ENCODE measurements at regions not wholly inside any gene's neighbourhood (a gene's known extent, or its start where the extent isn't known, plus 50 kb on each side); places are given as distances from the start of the nearest gene placed in this dataset.
"Not testable (repeated sequence)": the region's sequence is repeated elsewhere in the genome, so short reads cannot be mapped to it uniquely, and the experiment has no call there.

- TF ChIP-seq, protein P1, sequence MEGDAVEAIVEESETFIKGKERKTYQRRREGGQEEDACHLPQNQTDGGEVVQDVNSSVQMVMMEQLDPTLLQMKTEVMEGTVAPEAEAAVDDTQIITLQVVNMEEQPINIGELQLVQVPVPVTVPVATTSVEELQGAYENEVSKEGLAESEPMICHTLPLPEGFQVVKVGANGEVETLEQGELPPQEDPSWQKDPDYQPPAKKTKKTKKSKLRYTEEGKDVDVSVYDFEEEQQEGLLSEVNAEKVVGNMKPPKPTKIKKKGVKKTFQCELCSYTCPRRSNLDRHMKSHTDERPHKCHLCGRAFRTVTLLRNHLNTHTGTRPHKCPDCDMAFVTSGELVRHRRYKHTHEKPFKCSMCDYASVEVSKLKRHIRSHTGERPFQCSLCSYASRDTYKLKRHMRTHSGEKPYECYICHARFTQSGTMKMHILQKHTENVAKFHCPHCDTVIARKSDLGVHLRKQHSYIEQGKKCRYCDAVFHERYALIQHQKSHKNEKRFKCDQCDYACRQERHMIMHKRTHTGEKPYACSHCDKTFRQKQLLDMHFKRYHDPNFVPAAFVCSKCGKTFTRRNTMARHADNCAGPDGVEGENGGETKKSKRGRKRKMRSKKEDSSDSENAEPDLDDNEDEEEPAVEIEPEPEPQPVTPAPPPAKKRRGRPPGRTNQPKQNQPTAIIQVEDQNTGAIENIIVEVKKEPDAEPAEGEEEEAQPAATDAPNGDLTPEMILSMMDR (conservative IDR thresholded peaks at IDR 0.05; ENCODE audit: control insufficient read depth, insufficient read depth, low read depth, low read length), result no peak
- DNase-seq (ENCODE audit: low read depth), result no peak
Measured at GRCh38 chr18:46236156-46236555, 132.0 kb downstream of the HAUS1 start.

GRCh38 chr18:46237891-46238290 lies 133.7 kb downstream of the HAUS1 start:
- TF ChIP-seq, protein P1 (conservative IDR thresholded peaks at IDR 0.05; ENCODE audit: control insufficient read depth, insufficient read depth, low read depth, low read length), result no peak
- no peak overlapping the region for H3K4me3 ChIP-seq (ENCODE audit: control insufficient read depth, low read depth, low read length)
- no peak for DNase-seq (ENCODE audit: low read depth)

More at GRCh38 chr18:46236156-46236555, 132.0 kb downstream of the HAUS1 start:
- H3K4me3 ChIP-seq (ENCODE audit: control insufficient read depth, low read depth, low read length), result no peak overlapping the region

- TF ChIP-seq, protein P1 (conservative IDR thresholded peaks at IDR 0.05; ENCODE audit: control insufficient read depth, insufficient read depth, low read depth, low read length), result no peak
- DNase-seq (ENCODE audit: low read depth), result no peak
- H3K4me3 ChIP-seq (ENCODE audit: control insufficient read depth, low read depth, low read length), result no peak overlapping the region
Measured at GRCh38 chr18:46239549-46239948, 135.4 kb downstream of the HAUS1 start.

DNA sequence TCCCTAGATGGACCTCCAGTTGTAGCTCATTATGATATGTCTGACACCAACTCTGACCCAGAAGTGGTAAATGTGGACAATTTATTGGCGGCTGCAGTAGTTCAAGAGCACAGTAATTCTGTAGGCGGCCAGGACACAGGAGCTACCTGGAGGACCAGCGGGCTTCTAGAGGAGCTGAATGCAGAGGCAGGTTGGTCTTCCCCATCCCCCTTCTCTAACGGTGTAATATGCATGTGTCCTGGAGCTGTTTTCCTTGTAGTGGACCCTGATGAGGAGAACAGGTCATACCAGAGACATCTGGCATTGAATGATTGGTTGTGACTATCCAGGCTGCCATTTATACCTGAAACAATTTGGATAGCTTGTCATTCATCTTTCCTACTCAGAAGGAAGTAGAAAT lies 135.8 kb downstream of the HAUS1 start:
- no peak overlapping the region for H3K4me3 ChIP-seq (ENCODE audit: control insufficient read depth, low read depth, low read length)
- TF ChIP-seq, protein P1 (conservative IDR thresholded peaks at IDR 0.05; ENCODE audit: control insufficient read depth, insufficient read depth, low read depth, low read length), result no peak
- DNase-seq (ENCODE audit: low read depth), result no peak

DNA sequence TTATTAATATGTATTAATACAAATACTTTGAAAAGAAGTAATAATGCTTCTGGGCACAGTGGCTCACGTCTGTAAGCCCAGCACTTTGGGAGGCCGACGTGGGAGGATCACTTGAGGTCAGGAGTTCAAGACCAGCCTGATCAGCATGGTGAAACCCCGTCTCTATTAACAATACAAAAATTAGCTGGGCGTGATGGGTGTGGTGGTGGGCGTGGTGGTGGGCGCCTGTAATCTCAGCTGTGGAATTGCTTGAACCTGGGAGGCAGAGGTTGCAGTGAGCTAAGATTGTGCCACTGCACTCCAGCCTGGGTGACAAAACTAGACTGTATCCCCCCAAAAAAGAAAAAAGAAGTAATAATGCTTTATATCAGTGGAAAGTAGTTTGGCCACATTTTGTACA lies 137.2 kb downstream of the HAUS1 start:
- H3K4me3 ChIP-seq (ENCODE audit: control insufficient read depth, low read depth, low read length); DNase-seq (ENCODE audit: low read depth): not testable (repeated sequence)

- TF ChIP-seq, protein P1 (conservative IDR thresholded peaks at IDR 0.05; ENCODE audit: control insufficient read depth, insufficient read depth, low read depth, low read length), result no peak
- no peak for DNase-seq (ENCODE audit: low read depth)
- H3K4me3 ChIP-seq (ENCODE audit: control insufficient read depth, low read depth, low read length), result no peak overlapping the region
Measured at GRCh38 chr18:46242183-46242582, 138.0 kb downstream of the HAUS1 start.

DNA sequence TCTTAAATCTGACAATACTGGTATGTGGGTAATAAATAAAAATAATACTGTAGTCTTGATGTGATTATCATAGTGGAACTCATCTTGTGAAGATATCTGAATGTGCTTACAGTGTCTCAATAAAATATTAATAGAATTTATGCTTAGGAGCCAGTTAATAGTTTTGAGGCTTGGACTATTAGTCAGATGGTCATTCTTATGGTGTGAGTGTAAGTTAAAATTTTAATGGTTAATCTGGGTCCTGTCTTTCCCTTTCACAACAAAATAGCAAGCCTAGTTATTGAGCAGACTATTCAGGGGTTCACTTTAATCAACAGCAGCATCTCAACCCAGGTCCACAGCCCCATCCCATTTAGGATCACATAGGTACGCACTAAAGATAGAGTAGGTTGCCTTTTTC lies 138.9 kb downstream of the HAUS1 start:
- TF ChIP-seq, protein P1 (conservative IDR thresholded peaks at IDR 0.05; ENCODE audit: control insufficient read depth, insufficient read depth, low read depth, low read length), result no peak
- DNase-seq (ENCODE audit: low read depth), result no peak
- H3K4me3 ChIP-seq (ENCODE audit: control insufficient read depth, low read depth, low read length), result no peak overlapping the region
